OCI-LY1 (cell line): ENCODE measurements at regions not wholly inside any gene's neighbourhood (a gene's known extent, or its start where the extent isn't known, plus 50 kb on each side); places are given as distances from the start of the nearest gene placed in this dataset.

Experiments used
- H2AFZ ChIP-seq: fragments of 200-600 bp; sonication (generic), shearing (Covaris generic); 2 replicates; pipeline ENCODE4 v1.6.0; 2014; ENCODE audit warnings: antibody characterized with exemption, mild to moderate bottlenecking, low read length
- H3F3A ChIP-seq: fragments of 200-600 bp; sonication (generic), shearing (Covaris generic); 2 replicates; pipeline ENCODE4 v1.6.0; 2014; ENCODE audit warnings: mild to moderate bottlenecking, antibody characterized with exemption, low read length, moderate library complexity; ENCODE audit not compliant: insufficient read depth
- H3K27ac ChIP-seq: fragments of 200-600 bp; sonication (generic); 2 replicates; pipeline ENCODE4 v1.5.1; 2014; ENCODE audit warnings: low read length, mixed run types, mild to moderate bottlenecking, low read depth; ENCODE audit not compliant: poor library complexity, severe bottlenecking
- H3K27me3 ChIP-seq: fragments of 200-600 bp; sonication (generic); 2 replicates; pipeline ENCODE4 v1.6.0; 2014; ENCODE audit warnings: antibody characterized with exemption, mild to moderate bottlenecking, low read length, moderate library complexity; ENCODE audit not compliant: insufficient read depth
- H3K36me3 ChIP-seq: fragments of 200-600 bp; sonication (generic); 2 replicates; pipeline ENCODE4 v1.6.1; 2014; ENCODE audit warnings: mild to moderate bottlenecking, antibody characterized with exemption, low read length, moderate library complexity, mixed read lengths; ENCODE audit not compliant: insufficient read depth
- H3K4me1 ChIP-seq: fragments of 200-600 bp; sonication (generic); 2 replicates; pipeline ENCODE4 v1.5.1; 2014; ENCODE audit warnings: mild to moderate bottlenecking, low read length, moderate library complexity; ENCODE audit not compliant: insufficient read depth, severe bottlenecking
- H3K4me2 ChIP-seq: fragments of 200-600 bp; sonication (generic), shearing (Covaris generic); 2 replicates; pipeline ENCODE4 v1.6.1; 2014; ENCODE audit warnings: low read length
- H3K4me3 ChIP-seq: fragments of 200-600 bp; sonication (generic); 2 replicates; pipeline ENCODE4 v1.5.1; 2014; ENCODE audit warnings: low read length, low read depth, mild to moderate bottlenecking, mixed read lengths; ENCODE audit not compliant: poor library complexity, severe bottlenecking
- H3K79me2 ChIP-seq: fragments of 200-600 bp; shearing (Covaris generic); 2 replicates; pipeline ENCODE4 v1.6.1; 2016; ENCODE audit warnings: mixed run types, low read length, mixed read lengths; ENCODE audit not compliant: insufficient read depth
- H3K9ac ChIP-seq: fragments of 200-600 bp; sonication (generic), shearing (Covaris generic); 2 replicates; pipeline ENCODE4 v1.6.1; 2014; ENCODE audit warnings: mild to moderate bottlenecking, low read length, mixed read lengths
- H3K9me2 ChIP-seq: fragments of 200-600 bp; sonication (generic), shearing (Covaris generic); 2 replicates; pipeline ENCODE4 v1.6.1; 2014; ENCODE audit warnings: low read depth, mild to moderate bottlenecking, low read length, mixed read lengths
- H3K9me3 ChIP-seq: fragments of 200-600 bp; shearing (Covaris generic); 2 replicates; pipeline ENCODE4 v1.6.1; 2014; ENCODE audit warnings: low read length, mixed read lengths
- H4K20me1 ChIP-seq: fragments of 200-600 bp; sonication (generic), shearing (Covaris generic); 2 replicates; pipeline ENCODE4 v1.6.0; 2016; ENCODE audit warnings: mild to moderate bottlenecking, low read length; ENCODE audit not compliant: insufficient read depth
- EZH2 ChIP-seq: fragments of 200-600 bp; sonication (generic), shearing (Covaris generic); IDR thresholded peaks from 2 replicates; pipeline ENCODE4 v1.8.0; 2017; ENCODE audit warnings: borderline replicate concordance, mixed run types, mild to moderate bottlenecking, antibody characterized with exemption, low read length, moderate library complexity, mixed read lengths
- TF ChIP-seq, protein P1 (sequence below): fragments of 200-600 bp; sonication (generic), shearing (Covaris generic); IDR thresholded peaks from 2 replicates; pipeline ENCODE4 v1.5.1; 2017; ENCODE audit warnings: mild to moderate bottlenecking, antibody characterized with exemption, low read length, moderate library complexity, mixed read lengths

DNA sequence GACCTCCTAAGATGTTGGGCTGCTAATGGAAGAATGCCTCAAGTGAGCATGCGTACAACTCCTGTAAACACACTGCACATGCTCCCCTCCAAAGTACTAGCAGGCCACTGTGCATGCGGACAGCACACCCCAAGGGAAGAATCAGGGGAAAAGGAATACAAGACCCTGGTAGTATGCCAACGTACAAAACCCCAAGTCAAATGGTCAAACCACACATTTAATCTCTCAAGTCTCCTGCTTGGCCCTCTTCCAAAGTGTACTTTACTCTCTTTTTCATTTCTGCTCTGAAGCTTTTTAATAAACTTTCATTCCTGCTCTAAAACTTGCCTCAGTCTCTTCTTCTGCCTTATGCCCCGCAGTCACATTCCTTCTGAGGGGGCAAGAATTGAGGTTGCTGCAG lies 466.4 kb downstream of the DMRTA1 start:
- H3K27me3 ChIP-seq, result no peaks in the 10 kb centered on the region
- TF ChIP-seq, protein P1, sequence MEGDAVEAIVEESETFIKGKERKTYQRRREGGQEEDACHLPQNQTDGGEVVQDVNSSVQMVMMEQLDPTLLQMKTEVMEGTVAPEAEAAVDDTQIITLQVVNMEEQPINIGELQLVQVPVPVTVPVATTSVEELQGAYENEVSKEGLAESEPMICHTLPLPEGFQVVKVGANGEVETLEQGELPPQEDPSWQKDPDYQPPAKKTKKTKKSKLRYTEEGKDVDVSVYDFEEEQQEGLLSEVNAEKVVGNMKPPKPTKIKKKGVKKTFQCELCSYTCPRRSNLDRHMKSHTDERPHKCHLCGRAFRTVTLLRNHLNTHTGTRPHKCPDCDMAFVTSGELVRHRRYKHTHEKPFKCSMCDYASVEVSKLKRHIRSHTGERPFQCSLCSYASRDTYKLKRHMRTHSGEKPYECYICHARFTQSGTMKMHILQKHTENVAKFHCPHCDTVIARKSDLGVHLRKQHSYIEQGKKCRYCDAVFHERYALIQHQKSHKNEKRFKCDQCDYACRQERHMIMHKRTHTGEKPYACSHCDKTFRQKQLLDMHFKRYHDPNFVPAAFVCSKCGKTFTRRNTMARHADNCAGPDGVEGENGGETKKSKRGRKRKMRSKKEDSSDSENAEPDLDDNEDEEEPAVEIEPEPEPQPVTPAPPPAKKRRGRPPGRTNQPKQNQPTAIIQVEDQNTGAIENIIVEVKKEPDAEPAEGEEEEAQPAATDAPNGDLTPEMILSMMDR, result no peak
- TF ChIP-seq EZH2, result no peak
- H3K9me3 ChIP-seq, result no peaks in the 10 kb centered on the region
- no peak overlapping the region for H3K4me3 ChIP-seq
- no peak overlapping the region for H3K27ac ChIP-seq
- no peaks in the 10 kb centered on the region for H3K36me3 ChIP-seq
- no peaks in the 10 kb centered on the region for H3K79me2 ChIP-seq
- no peaks in the 10 kb centered on the region for H3F3A ChIP-seq
- no peak overlapping the region for H3K9ac ChIP-seq
- H4K20me1 ChIP-seq, result no peaks in the 10 kb centered on the region
- H2AFZ ChIP-seq, result no peak overlapping the region
- no peaks in the 10 kb centered on the region for H3K9me2 ChIP-seq
- no peaks in the 10 kb centered on the region for H3K4me1 ChIP-seq
- no peak overlapping the region for H3K4me2 ChIP-seq

- no peak overlapping the region for H3K4me3 ChIP-seq
- H3K27ac ChIP-seq, result no peak overlapping the region
- TF ChIP-seq, protein P1, result no peak
- no peak for TF ChIP-seq EZH2
- no peaks in the 10 kb centered on the region for H3K9me2 ChIP-seq
- no peaks in the 10 kb centered on the region for H3K4me1 ChIP-seq
- H3K36me3 ChIP-seq, result no peaks in the 10 kb centered on the region
- no peak overlapping the region for H2AFZ ChIP-seq
- no peaks in the 10 kb centered on the region for H4K20me1 ChIP-seq
- H3K27me3 ChIP-seq, result no peaks in the 10 kb centered on the region
- H3K79me2 ChIP-seq, result no peaks in the 10 kb centered on the region
- H3K4me2 ChIP-seq, result no peak overlapping the region
- no peaks in the 10 kb centered on the region for H3F3A ChIP-seq
- no peak overlapping the region for H3K9ac ChIP-seq
- no peaks in the 10 kb centered on the region for H3K9me3 ChIP-seq
Observed at GRCh38 chr9:22913518-22913917, 466.9 kb downstream of the DMRTA1 start.

GRCh38 chr9:22916148-22916547 lies 469.5 kb downstream of the DMRTA1 start:
- H3K79me2 ChIP-seq, result no peaks in the 10 kb centered on the region
- H3K4me1 ChIP-seq, result no peaks in the 10 kb centered on the region
- H3K27me3 ChIP-seq, result no peaks in the 10 kb centered on the region
- H3K9me3 ChIP-seq, result no peaks in the 10 kb centered on the region
- H3K27ac ChIP-seq, result no peak overlapping the region
- TF ChIP-seq EZH2, result no peak
- TF ChIP-seq, protein P1, result no peak
- H3K36me3 ChIP-seq, result no peaks in the 10 kb centered on the region
- no peaks in the 10 kb centered on the region for H3K9me2 ChIP-seq
- H2AFZ ChIP-seq, result no peak overlapping the region
- no peaks in the 10 kb centered on the region for H3F3A ChIP-seq
- no peak overlapping the region for H3K4me2 ChIP-seq
- H3K4me3 ChIP-seq, result no peak overlapping the region
- no peak overlapping the region for H3K9ac ChIP-seq
- no peaks in the 10 kb centered on the region for H4K20me1 ChIP-seq
